IMR-90 (cell line): ENCODE measurements at regions not wholly inside any gene's neighbourhood (a gene's known extent, or its start where the extent isn't known, plus 50 kb on each side); places are given as distances from the start of the nearest gene placed in this dataset.

Experiments
- ATAC-seq: fragments of 200-7000 bp; cut with Tn5 transposase; 2 replicates; pipeline ENCODE4 v1.9.1; 2020; ENCODE audit warnings: low read depth, mild to moderate bottlenecking, moderate library complexity
- BruUV-seq: library from RNA; stranded (reverse); fragments of 400-500 nt; replicated peaks from 2 replicates; lab custom pipeline; 2021; lab: Mats Ljungman, UMichigan
- CTCF ChIA-PET: fragments of 300-600 bp; formaldehyde crosslinking; extraction: SDS; loops from one replicate; lab custom pipeline; 2021; ENCODE audit warnings: antibody characterized with exemption; lab: Yijun Ruan, JAX
- POLR2A ChIA-PET: fragments of 300-600 bp; sonication (Branson Sonifier 250); formaldehyde crosslinking; loops from one replicate; lab custom pipeline; 2022; ENCODE audit warnings: antibody characterized with exemption; ENCODE audit not compliant: unreplicated experiment; lab: Charles Lee
- DNase-seq: peaks from one replicate; pipeline ENCODE4 v3.0.0; 2013
- H2AFZ ChIP-seq: replicated peaks from 2 replicates; pipeline ENCODE3; 2013; ENCODE audit warnings: low read length, mild to moderate bottlenecking; ENCODE audit not compliant: poor library complexity
- H2AK5ac ChIP-seq: 2 replicates; pipeline ENCODE4 v1.6.1; 2013; ENCODE audit warnings: low read depth, low read length, inconsistent platforms
- H2AK9ac ChIP-seq: replicated peaks from 2 replicates; pipeline ENCODE3; 2013; ENCODE audit warnings: mild to moderate bottlenecking, low read depth, low read length, moderate library complexity; ENCODE audit not compliant: poor library complexity
- H2BK120ac ChIP-seq: 2 replicates; pipeline ENCODE4 v1.6.1; 2013; ENCODE audit warnings: low read depth, low read length, inconsistent platforms
- H2BK15ac ChIP-seq: 3 replicates; pipeline ENCODE4 v1.6.1; 2013; ENCODE audit warnings: low read depth, low read length, inconsistent platforms
- H2BK20ac ChIP-seq: 2 replicates; pipeline ENCODE4 v1.6.1; 2013; ENCODE audit warnings: low read depth, mild to moderate bottlenecking, inconsistent platforms, low read length, moderate library complexity
- H2BK5ac ChIP-seq: 2 replicates; pipeline ENCODE4 v1.6.1; 2013; ENCODE audit warnings: mild to moderate bottlenecking, low read depth, low read length, inconsistent platforms; ENCODE audit not compliant: poor library complexity, severe bottlenecking
- H3K14ac ChIP-seq: replicated peaks from 2 replicates; pipeline ENCODE4 v1.6.1; 2013; ENCODE audit warnings: low read depth, low read length, inconsistent platforms
- H3K18ac ChIP-seq: 2 replicates; pipeline ENCODE4 v1.6.1; 2013; ENCODE audit warnings: low read depth, low read length, control low read depth
- H3K23ac ChIP-seq: 2 replicates; pipeline ENCODE4 v1.6.1; 2013; ENCODE audit warnings: low read depth, low read length, inconsistent platforms
- H3K27ac ChIP-seq: 2 replicates; pipeline ENCODE4 v1.5.1; 2013; ENCODE audit warnings: mild to moderate bottlenecking, control low read depth, low read length; ENCODE audit not compliant: insufficient read depth
- H3K27me3 ChIP-seq: 2 replicates; pipeline ENCODE4 v1.6.1; 2013; ENCODE audit warnings: low read length; ENCODE audit not compliant: control insufficient read depth, insufficient read depth
- H3K36me3 ChIP-seq: 2 replicates; pipeline ENCODE4 v1.6.1; 2013; ENCODE audit warnings: low read length, mixed read lengths; ENCODE audit not compliant: control insufficient read depth, insufficient read depth
- H3K4ac ChIP-seq: 2 replicates; pipeline ENCODE4 v1.6.1; 2013; ENCODE audit warnings: low read depth, low read length, inconsistent platforms
- H3K4me1 ChIP-seq: 2 replicates; pipeline ENCODE4 v1.6.1; 2013; ENCODE audit warnings: low read length, mixed read lengths; ENCODE audit not compliant: control insufficient read depth, insufficient read depth
- H3K4me2 ChIP-seq: 2 replicates; pipeline ENCODE4 v1.6.1; 2013; ENCODE audit warnings: low read depth, mild to moderate bottlenecking, control low read depth, low read length, moderate library complexity
- H3K4me3 ChIP-seq: 2 replicates; pipeline ENCODE4 v1.5.1; 2013; ENCODE audit warnings: low read depth, mild to moderate bottlenecking, control low read depth, low read length, moderate library complexity; ENCODE audit not compliant: insufficient read depth
- H3K56ac ChIP-seq: 2 replicates; pipeline ENCODE4 v1.6.1; 2013; ENCODE audit warnings: low read length, inconsistent platforms; ENCODE audit not compliant: insufficient read depth; ENCODE audit errors: extremely low read depth
- H3K79me1 ChIP-seq, 2 experiments: 2 replicates each; pipeline ENCODE4 v1.6.1; 2013; ENCODE audit warnings: low read length in 2 of 2, inconsistent platforms in 1 of 2, low read depth in 1 of 2
- H3K9ac ChIP-seq: 2 replicates; pipeline ENCODE4 v1.6.1; 2013; ENCODE audit warnings: low read depth, low read length, control low read depth
- H3K9me1 ChIP-seq: 2 replicates; pipeline ENCODE4 v1.6.1; 2013; ENCODE audit warnings: low read length, inconsistent platforms; ENCODE audit not compliant: insufficient read depth
- H3K9me3 ChIP-seq: 2 replicates; pipeline ENCODE4 v1.6.1; 2013; ENCODE audit warnings: low read length; ENCODE audit not compliant: control insufficient read depth, insufficient read depth
- H4K20me1 ChIP-seq: 2 replicates; pipeline ENCODE4 v1.6.1; 2013; ENCODE audit warnings: low read length, inconsistent platforms; ENCODE audit not compliant: insufficient read depth
- H4K5ac ChIP-seq: 2 replicates; pipeline ENCODE4 v1.6.1; 2013; ENCODE audit warnings: mild to moderate bottlenecking, low read depth, low read length, control low read depth
- H4K8ac ChIP-seq, 2 experiments: 2 replicates each; pipeline ENCODE4 v1.6.1; 2013; ENCODE audit warnings: low read depth in 2 of 2, low read length in 2 of 2, control low read depth in 1 of 2, inconsistent platforms in 1 of 2
- H4K91ac ChIP-seq: 2 replicates; pipeline ENCODE4 v1.6.1; 2013; ENCODE audit warnings: low read depth, low read length, inconsistent platforms; ENCODE audit not compliant: insufficient read depth
- CEBPB ChIP-seq: IDR thresholded peaks from 2 replicates; pipeline ENCODE4 v1.6.1; 2012; ENCODE audit warnings: low read depth, low read length, improper control_type of control experiment
- FOS ChIP-seq: fragments of 150-350 bp; IDR thresholded peaks from 2 replicates; pipeline ENCODE4 v1.6.1; 2016; ENCODE audit warnings: low read depth, low read length
- RFX5 ChIP-seq: IDR thresholded peaks from 2 replicates; pipeline ENCODE4 v1.8.0; 2012; ENCODE audit warnings: low read depth, mild to moderate bottlenecking, low read length, moderate library complexity
- SMC3 ChIP-seq: fragments of 150-350 bp; IDR thresholded peaks from 2 replicates; pipeline ENCODE4 v1.6.1; 2016; ENCODE audit warnings: low read depth, mild to moderate bottlenecking, antibody characterized with exemption, low read length, moderate library complexity
- WGBS, 2 experiments: methylation state at CpG; one replicate each; pipeline versions ENCODE4 v1.1.5 to v1.1.7; 2013; ENCODE audit warnings: missing lambda C conversion rate in 2 of 2; ENCODE audit not compliant: insufficient read length in 1 of 2; ENCODE audit errors: extremely low coverage in 2 of 2; 5-methylcytosine and 5-hydroxymethylcytosine counted together
- dilution Hi-C: fragments of 300-500 bp; cut with HindIII; formaldehyde crosslinking; loops from one replicate; pipeline ENCODE4 v1.14.3; 2018; ENCODE audit warnings: low sequenced_read_pairs; ENCODE audit not compliant: unreplicated experiment
- in situ Hi-C: fragments of 300-500 bp; cut with MboI; formaldehyde crosslinking; loops from 3 replicates; pipeline ENCODE4 v1.14.3; 2019; ENCODE audit warnings: low sequenced_read_pairs, inconsistent platforms, mixed read lengths
- intact Hi-C: fragments of 100-400 bp; cut with micrococcal nuclease; formaldehyde crosslinking; loops from 2 replicates; pipeline ENCODE4 v1.10.0; 2022
- TF ChIP-seq, protein P1 (sequence below): fragments of 150-350 bp; IDR thresholded peaks from 2 replicates; pipeline ENCODE4 v1.6.1; 2016; ENCODE audit warnings: low read depth, mild to moderate bottlenecking, low read length, moderate library complexity, borderline replicate concordance
- TF ChIP-seq, protein P2 (sequence below): fragments of 150-350 bp; IDR thresholded peaks from 2 replicates; pipeline ENCODE4 v1.6.1; 2017; ENCODE audit warnings: mild to moderate bottlenecking, antibody characterized with exemption, low read length, low read depth
- TF ChIP-seq, protein P3 (sequence below): conservative IDR thresholded peaks from 2 replicates; pipeline ENCODE4 v1.5.1; 2012; ENCODE audit warnings: mild to moderate bottlenecking, low read depth, low read length, improper control_type of control experiment

DNA sequence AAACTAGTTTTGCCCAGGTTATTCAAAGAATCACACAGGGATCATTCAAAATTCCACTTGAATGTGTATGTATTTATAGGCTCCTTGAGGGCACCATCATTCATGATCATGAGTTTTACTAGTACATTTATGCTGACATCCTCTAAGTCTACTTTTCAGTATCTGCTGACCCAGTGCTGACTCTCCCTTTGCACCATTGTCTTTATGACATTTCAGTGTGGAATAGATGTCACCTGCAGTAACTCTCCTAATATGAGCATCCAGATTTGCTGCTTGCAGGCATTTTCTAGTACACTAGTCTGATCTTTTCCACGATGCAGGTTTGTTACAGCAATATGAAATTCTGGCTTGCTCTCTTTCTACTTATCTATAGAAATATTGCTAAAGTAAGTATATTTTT lies 1603.5 kb downstream of the SI start:
- DNase-seq (no peak), ATAC-seq (no peak)
- in situ Hi-C loops (no loop called here), dilution Hi-C loops (no loop called here), intact Hi-C loops (no loop called here)
- Histone ChIP-seq H3K4me2 (no peak overlapping the region), H2BK120ac (no peak overlapping the region), H2BK15ac (no peak overlapping the region), H3K79me1 (no peaks in the 10 kb centered on the region), H3K56ac (no peak overlapping the region), H3K18ac (no peak overlapping the region), H3K9ac (no peak overlapping the region), H3K9me1 (no peaks in the 10 kb centered on the region), H3K27ac (no peak overlapping the region), H3K4me3 (no peak overlapping the region), H3K14ac (no peak overlapping the region), H4K20me1 (no peaks in the 10 kb centered on the region), H3K9me3 (0 out of 2 replicates have a peak, but pooled peaks cover under 1% of the 10 kb centered on the region), H2BK5ac (no peak overlapping the region), H2AK9ac (no peak overlapping the region), H2BK20ac (no peak overlapping the region), H2AFZ (no peak overlapping the region), H3K27me3 (no peaks in the 10 kb centered on the region), H2AK5ac (no peak overlapping the region), H3K36me3 (no peaks in the 10 kb centered on the region), H3K4me1 (no peaks in the 10 kb centered on the region), H3K4ac (no peak overlapping the region), H3K23ac (no peak overlapping the region), H4K5ac (no peak overlapping the region), H4K8ac (no peak overlapping the region), H4K91ac (no peak overlapping the region)
- POLR2A ChIA-PET = no interaction called here
- CTCF ChIA-PET = no interaction called here
- no CpG with 5 or more reads among the region's 1 CpG for WGBS, 2 experiments
- TF ChIP-seq, protein P1, sequence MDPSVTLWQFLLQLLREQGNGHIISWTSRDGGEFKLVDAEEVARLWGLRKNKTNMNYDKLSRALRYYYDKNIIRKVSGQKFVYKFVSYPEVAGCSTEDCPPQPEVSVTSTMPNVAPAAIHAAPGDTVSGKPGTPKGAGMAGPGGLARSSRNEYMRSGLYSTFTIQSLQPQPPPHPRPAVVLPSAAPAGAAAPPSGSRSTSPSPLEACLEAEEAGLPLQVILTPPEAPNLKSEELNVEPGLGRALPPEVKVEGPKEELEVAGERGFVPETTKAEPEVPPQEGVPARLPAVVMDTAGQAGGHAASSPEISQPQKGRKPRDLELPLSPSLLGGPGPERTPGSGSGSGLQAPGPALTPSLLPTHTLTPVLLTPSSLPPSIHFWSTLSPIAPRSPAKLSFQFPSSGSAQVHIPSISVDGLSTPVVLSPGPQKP = no peak
- TF ChIP-seq FOS = no peak
- no peak for TF ChIP-seq SMC3
- TF ChIP-seq RFX5 = no peak
- TF ChIP-seq, protein P2, sequence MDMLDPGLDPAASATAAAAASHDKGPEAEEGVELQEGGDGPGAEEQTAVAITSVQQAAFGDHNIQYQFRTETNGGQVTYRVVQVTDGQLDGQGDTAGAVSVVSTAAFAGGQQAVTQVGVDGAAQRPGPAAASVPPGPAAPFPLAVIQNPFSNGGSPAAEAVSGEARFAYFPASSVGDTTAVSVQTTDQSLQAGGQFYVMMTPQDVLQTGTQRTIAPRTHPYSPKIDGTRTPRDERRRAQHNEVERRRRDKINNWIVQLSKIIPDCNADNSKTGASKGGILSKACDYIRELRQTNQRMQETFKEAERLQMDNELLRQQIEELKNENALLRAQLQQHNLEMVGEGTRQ = no peak
- no peak for TF ChIP-seq CEBPB
- TF ChIP-seq, protein P3, sequence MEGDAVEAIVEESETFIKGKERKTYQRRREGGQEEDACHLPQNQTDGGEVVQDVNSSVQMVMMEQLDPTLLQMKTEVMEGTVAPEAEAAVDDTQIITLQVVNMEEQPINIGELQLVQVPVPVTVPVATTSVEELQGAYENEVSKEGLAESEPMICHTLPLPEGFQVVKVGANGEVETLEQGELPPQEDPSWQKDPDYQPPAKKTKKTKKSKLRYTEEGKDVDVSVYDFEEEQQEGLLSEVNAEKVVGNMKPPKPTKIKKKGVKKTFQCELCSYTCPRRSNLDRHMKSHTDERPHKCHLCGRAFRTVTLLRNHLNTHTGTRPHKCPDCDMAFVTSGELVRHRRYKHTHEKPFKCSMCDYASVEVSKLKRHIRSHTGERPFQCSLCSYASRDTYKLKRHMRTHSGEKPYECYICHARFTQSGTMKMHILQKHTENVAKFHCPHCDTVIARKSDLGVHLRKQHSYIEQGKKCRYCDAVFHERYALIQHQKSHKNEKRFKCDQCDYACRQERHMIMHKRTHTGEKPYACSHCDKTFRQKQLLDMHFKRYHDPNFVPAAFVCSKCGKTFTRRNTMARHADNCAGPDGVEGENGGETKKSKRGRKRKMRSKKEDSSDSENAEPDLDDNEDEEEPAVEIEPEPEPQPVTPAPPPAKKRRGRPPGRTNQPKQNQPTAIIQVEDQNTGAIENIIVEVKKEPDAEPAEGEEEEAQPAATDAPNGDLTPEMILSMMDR = no peak
- no TSS peak for BruUV-seq
